ENCODE measurements at regions not wholly inside any gene's neighbourhood (a gene's known extent, or its start where the extent isn't known, plus 50 kb on each side); places are given as distances from the start of the nearest gene placed in this dataset.

DNA sequence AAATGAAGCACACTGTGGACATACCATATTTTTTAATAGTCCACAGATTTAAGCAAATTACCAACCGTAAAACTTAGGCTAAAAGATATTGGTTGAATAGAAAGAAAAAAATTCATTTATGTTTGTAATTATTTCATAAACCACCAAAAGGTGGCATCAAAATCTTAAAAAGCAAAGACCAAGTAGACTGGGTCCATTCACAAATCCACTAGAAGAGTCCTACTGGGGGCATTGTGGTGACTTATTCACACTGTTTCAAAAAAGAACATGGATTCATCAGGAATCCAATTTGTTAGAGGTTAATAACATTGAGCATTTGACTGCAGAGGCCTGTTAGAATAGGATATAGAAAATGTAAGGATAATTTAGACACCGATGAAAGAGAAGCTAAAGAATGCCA, 194.9 kb upstream of the KYNU start:
- TF ChIP-seq, protein P1, sequence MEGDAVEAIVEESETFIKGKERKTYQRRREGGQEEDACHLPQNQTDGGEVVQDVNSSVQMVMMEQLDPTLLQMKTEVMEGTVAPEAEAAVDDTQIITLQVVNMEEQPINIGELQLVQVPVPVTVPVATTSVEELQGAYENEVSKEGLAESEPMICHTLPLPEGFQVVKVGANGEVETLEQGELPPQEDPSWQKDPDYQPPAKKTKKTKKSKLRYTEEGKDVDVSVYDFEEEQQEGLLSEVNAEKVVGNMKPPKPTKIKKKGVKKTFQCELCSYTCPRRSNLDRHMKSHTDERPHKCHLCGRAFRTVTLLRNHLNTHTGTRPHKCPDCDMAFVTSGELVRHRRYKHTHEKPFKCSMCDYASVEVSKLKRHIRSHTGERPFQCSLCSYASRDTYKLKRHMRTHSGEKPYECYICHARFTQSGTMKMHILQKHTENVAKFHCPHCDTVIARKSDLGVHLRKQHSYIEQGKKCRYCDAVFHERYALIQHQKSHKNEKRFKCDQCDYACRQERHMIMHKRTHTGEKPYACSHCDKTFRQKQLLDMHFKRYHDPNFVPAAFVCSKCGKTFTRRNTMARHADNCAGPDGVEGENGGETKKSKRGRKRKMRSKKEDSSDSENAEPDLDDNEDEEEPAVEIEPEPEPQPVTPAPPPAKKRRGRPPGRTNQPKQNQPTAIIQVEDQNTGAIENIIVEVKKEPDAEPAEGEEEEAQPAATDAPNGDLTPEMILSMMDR (IDR thresholded peaks at IDR 0.05; ENCODE audit: insufficient read depth, low read depth, low read length, missing control alignments), result peak; percentile 35
- no peak overlapping the region for H3K4me3 ChIP-seq (ENCODE audit: low read length)
- DNase-seq (ENCODE audit: low read depth), result peak; percentile 47

DNA sequence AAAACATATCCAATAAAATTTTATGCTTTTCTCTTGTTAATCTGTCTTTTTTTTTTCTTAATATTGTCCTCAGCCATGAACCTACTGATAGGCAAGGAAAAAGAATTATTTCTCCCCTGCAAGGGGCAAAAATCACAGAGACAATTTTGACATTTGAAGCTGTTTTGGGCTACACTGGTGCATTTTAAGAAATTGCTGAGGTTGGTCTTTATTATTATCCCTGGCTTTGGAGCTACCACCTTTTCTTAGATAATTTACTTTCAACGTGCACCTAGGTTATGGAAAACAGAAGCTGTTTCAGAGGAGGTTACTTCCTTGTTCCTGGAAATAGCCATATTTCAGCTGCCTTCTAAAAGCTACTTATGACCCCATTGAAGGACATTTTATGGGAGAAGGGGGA, 195.5 kb upstream of the KYNU start:
- DNase-seq (ENCODE audit: low read depth), result no peak
- TF ChIP-seq, protein P1 (IDR thresholded peaks at IDR 0.05; ENCODE audit: insufficient read depth, low read depth, low read length, missing control alignments), result no peak
- no peak overlapping the region for H3K4me3 ChIP-seq (ENCODE audit: low read length)

DNA sequence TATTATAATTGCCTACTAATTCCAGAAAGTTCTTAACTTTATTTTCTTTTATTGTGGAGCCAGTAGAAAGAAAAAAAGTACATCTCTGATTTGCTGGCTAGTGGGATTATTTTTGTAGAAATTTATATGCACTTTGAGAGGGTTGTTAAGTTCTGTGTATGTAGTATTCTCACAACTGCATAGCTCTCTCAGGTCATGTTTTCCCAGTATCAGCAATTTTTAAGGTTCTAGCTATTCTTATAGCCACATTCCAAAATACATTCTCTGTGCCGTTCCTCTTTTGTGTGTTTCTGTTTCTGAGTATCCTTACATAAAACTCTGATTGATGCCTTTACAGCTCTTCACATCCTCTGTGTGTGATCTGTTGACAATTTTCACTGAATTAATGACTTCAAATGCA, 199.3 kb upstream of the KYNU start:
- H3K4me3 ChIP-seq (ENCODE audit: low read length), result no peak overlapping the region
- TF ChIP-seq, protein P1 (IDR thresholded peaks at IDR 0.05; ENCODE audit: insufficient read depth, low read depth, low read length, missing control alignments), result no peak
- DNase-seq (ENCODE audit: low read depth), result no peak

DNA sequence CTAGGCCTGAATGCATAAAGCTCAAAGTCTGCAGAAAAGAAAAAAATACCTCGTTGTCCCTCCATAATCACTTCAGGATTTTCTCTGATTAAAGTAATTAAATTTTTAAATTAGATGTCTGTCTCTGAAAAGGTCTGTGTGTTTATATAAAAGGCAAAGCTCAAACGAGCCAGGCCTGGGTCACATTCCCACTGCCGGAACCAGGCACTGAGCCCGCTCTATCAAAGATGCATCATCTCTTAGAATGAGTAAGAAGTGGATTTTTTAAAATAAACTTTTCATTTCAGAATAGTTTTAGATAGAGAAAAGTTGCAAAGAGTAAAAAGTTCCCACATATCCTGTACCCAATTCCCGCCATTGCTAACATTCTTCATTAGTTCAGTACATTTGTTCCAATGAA, 202.1 kb upstream of the KYNU start:
- no peak overlapping the region for H3K4me3 ChIP-seq (ENCODE audit: low read length)
- TF ChIP-seq, protein P1 (IDR thresholded peaks at IDR 0.05; ENCODE audit: insufficient read depth, low read depth, low read length, missing control alignments), result no peak
- DNase-seq (ENCODE audit: low read depth), result no peak

DNA sequence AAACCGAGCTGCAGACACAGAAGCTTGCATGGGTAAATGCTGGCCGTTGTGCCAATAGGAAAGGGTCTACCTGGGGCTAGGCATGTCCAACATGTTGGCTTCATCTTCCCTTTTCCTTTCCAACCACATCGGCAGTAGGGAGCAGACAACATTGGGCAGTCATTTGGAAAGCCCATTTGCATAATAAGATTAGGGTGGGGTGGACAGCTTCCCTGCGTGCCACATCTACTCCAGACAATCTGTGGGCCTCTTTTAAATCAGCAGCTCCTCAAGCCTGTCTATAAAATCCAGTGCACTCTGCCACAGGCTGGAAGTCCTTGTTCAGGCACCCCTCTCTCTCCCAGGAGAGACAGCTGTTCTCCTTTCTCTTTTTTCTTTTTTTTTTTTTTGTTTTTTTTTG, 203.6 kb upstream of the KYNU start:
- TF ChIP-seq, protein P1 (IDR thresholded peaks at IDR 0.05; ENCODE audit: insufficient read depth, low read depth, low read length, missing control alignments), result no peak
- no peak for DNase-seq (ENCODE audit: low read depth)

DNA sequence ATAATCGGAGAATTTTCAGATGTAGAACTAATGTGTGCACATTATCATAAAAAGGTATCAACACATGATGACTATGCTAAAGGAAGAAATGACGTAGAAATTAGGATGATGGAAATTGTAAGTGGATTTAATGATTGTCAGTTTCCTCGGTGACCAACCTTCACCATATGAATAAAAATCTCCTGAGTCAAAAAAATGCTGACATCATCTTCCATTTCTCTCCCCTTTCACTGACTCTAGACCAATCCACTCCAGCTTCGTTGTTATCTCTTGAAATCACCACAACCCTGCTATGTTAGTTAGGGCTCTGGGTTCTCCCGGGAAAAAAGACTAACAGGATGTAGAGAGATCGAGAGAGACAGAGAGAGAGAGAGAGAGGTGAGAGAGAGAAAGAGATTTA, 204.8 kb upstream of the KYNU start:
- no peak for DNase-seq (ENCODE audit: low read depth)
- TF ChIP-seq, protein P1 (IDR thresholded peaks at IDR 0.05; ENCODE audit: insufficient read depth, low read depth, low read length, missing control alignments), result no peak
- H3K4me3 ChIP-seq (ENCODE audit: low read length), result no peak overlapping the region

More for the DNA sequence above, 203.6 kb upstream of the KYNU start:
- no peak overlapping the region for H3K4me3 ChIP-seq (ENCODE audit: low read length)

DNA sequence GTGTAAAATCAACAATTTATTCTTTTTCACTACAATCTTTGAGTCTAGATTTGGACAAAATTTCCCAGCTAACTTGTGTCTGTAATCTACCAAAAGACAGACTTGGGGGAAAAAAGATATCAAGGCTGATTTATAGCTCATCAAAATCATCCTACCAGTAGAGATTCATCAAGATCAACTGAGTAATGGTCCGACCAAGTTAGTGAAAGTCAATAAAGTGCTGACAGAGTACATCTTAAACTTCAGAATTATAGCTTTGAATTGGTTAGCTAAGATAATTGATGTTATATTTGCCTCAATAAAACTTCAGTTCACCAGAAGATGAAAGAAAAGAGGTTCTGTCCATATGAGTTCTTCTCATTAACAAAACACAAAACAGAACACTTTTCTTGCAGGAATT, 207.1 kb upstream of the KYNU start:
- no peak for DNase-seq (ENCODE audit: low read depth)
- TF ChIP-seq, protein P1 (IDR thresholded peaks at IDR 0.05; ENCODE audit: insufficient read depth, low read depth, low read length, missing control alignments), result no peak
- no peak overlapping the region for H3K4me3 ChIP-seq (ENCODE audit: low read length)

All from epithelial cell of esophagus (primary cell).